ENCODE measurements at regions not wholly inside any gene's neighbourhood (a gene's known extent, or its start where the extent isn't known, plus 50 kb on each side); places are given as distances from the start of the nearest gene placed in this dataset.
"Not testable (repeated sequence)": the region's sequence is repeated elsewhere in the genome, so short reads cannot be mapped to it uniquely, and the experiment has no call there.

DNA sequence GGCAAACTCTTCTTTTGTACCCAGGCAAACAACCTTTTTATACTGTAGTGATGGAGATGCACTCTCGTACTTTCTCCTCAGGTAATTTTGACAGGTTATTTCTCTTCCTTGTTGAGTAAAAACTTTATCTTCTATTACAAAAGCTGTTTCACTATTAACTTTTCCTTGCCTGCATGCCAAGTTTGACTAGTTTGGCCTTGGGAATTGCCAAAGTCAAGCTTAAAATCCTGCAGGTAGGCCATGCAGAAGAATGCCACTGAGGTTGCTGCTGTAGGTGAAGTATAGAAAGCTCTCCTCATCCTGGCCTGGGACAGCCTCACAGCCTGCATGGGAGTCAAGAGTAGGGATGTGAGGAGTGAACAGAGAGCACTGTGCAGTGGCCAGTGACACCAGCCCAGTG lies 1293.5 kb upstream of the CHAC2 start:
- DNase-seq (ENCODE audit: low read depth): no peak

- no peak for DNase-seq (ENCODE audit: low read depth)
These were observed 1294.1 kb upstream of the CHAC2 start for GRCh38 chr2:52473526-52473925.

DNA sequence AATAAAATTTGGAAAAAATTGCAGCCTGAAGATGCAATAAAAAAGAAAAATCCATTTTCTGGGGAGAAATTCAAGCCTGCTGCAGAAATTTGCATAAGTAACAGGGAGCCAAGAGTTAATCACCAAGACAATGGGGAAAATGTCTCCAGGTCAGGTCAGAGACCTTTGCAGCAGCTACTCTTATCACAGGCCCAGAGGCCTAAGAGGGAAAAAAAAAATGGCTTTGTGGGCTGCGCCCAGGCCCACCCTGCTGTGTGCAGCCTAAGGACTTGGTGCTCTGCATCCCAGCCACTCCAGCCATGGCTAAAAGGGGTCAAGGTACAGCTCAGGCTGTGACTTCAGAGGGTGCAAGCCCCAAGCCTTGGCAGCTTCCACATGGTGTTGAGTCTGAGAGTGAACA lies 1297.1 kb upstream of the CHAC2 start:
- DNase-seq (ENCODE audit: low read depth): not testable (repeated sequence)

DNA sequence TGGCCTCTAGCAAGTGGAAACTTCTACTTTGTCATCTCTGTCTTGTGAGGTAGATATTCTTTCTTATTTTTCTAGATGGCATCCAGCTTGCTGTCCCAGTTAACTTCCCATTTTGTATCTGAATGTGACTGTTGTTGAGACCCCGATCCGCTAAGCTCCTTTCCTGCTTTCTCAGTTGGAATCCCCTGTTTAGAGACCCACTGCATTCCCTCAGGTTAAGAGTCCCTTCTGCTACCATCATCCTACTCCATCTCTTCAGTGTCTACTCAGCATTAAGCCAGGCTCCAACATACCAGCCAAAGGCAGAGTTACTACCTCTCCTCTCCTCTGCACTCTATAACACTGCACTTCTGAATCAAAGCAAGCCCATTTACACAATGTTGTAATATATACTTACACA lies 1300.4 kb upstream of the CHAC2 start:
- DNase-seq (ENCODE audit: low read depth): no peak

DNA sequence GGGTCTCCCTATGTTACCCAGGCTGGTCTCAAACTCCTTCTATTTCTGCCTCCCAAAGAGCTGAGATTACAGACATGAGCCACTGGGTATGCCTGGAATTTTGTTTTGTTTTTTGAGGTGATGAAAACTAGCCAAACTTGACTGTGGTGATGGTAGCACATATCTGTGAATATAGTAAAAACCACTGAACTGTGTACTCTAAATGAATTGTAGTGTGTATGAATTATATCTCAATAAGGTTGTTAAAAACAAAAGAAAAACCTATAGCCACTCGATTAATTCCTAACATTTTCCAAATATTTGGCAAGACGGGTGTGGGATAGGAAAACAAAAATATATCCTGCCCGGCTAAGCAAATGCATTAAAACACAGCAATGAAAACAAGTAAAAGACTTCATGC lies 1302.3 kb upstream of the CHAC2 start:
- peak; percentile 15 for DNase-seq (ENCODE audit: low read depth)

DNA sequence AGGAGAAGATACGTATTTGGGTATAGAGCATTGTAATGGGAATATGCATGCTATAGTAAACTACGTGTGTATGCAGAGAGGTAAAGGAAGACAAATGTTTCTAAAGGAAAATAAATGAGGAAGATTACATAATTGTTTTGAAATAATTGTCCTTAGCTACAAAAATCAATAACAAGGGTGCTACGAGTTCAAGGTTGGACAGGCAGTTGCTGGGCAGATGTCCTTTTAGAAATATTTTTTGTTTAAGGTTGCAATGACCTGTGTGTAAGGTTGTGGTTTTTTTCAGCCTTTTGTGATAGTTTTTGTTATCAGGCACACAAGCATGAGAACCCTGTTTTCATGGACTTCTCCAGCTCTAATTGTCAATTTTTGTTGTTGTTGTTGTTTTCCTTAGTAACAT lies 1304.1 kb upstream of the CHAC2 start:
- no peak for DNase-seq (ENCODE audit: low read depth)

- no peak for DNase-seq (ENCODE audit: low read depth)
These were observed 1310.8 kb upstream of the CHAC2 start for GRCh38 chr2:52456561-52457377.

- DNase-seq (ENCODE audit: low read depth): no peak
These were observed 1312.6 kb upstream of the CHAC2 start for GRCh38 chr2:52454962-52455361.

GRCh38 chr2:52452201-52452600 lies 1315.4 kb upstream of the CHAC2 start:
- DNase-seq (ENCODE audit: low read depth): no peak

DNA sequence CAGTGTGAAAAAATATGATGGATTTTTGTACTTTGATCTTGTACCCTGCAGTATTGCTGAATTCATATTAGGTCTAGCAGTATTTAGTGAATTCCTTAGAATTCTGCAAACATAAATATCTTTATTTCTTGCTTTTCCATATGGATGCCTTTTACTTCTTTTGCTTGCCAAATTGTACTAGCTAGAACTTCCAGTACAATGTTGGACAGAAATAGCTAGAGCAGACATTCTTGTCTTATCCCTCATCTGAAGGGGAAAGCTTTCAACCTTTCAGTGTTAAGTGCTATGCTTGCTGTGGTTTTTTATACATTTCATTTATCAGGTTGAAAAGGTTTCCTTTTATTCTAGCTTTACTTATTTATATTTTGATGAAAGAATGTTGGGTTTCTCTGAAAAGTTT lies 1321.9 kb upstream of the CHAC2 start:
- no peak for DNase-seq (ENCODE audit: low read depth)

DNA sequence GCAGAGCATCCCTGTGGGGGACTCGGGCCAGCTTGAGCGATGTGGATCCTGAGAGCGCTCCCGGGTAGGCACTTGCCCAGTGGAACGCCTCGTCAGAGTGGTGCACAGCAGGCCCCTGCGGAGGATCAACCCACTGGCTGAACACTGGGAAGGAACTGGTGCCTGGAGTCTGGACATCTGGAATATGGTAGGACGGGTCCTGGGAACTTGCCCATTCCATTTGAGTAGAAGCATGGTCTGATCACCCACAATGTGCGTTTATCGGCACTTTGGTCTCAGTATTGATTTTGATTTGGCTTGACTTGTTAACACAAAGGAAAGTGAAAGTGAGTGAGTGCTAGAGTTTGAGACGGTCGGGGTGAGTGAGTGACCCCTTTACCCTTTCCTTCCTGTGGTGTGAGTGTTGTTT lies 1336.2 kb upstream of the CHAC2 start:
- DNase-seq (ENCODE audit: low read depth): no peak

DNA sequence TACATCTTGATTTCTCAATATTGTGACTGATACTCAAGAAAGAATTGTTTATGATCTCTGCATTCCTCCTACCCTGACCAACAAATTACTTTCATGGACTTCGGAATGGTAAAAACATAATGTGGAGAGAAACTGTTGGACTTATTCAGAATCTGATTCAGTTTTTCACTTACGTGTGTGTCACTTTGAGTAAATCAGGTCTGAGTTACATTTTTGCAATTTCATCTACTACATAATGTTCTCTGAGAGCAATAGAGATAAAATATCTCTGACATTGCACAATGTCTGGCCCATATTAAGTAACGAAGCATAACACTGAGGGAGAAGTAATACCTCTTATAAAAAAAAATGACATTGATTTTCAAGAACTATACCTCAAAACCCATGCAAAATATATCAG lies 1337.9 kb upstream of the CHAC2 start:
- peak; percentile 0 for DNase-seq (ENCODE audit: low read depth)

DNA sequence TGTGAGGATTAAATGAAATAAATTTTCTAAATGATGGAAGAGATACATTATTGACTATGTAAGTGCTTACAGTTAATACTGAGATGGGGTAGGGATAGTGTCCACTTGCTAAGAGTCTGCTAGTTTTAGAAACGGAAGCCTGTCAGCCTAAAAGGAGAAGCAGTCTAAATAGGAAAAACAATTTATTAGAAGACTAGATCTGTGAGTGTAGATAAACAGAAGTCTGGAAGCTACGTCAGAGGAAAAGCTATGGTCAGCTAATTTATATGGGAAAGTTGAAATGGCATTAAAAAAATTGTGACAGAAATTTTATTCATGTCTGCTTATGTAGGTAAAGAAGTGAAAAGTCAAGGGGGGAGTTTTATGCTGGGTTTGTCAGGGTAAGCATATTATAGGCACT lies 1338.4 kb upstream of the CHAC2 start:
- DNase-seq (ENCODE audit: low read depth): no peak

DNA sequence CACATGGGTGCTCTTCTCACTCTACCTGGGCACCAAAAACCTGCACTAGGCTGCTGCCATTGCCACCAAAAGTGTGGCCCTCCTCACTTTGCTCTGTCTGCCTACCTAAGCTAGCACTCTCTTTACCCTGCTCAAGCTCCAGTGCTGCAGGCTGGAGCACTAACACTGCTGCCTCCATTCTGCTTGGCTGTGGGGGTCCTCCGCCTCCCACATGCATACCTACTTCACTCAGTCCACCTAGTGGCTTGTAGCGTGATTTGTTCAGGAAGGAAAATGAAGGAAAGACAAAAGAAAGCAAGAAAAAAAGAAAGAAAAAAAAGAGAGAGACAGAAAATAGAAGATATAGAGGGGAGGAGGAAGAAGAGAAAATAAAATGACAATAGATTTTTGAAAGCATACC lies 1339.4 kb upstream of the CHAC2 start:
- DNase-seq (ENCODE audit: low read depth): no peak

GRCh38 chr2:52423655-52424054 lies 1343.9 kb upstream of the CHAC2 start:
- DNase-seq (ENCODE audit: low read depth): no peak

GRCh38 chr2:52423111-52423510 lies 1344.5 kb upstream of the CHAC2 start:
- no peak for DNase-seq (ENCODE audit: low read depth)

DNA sequence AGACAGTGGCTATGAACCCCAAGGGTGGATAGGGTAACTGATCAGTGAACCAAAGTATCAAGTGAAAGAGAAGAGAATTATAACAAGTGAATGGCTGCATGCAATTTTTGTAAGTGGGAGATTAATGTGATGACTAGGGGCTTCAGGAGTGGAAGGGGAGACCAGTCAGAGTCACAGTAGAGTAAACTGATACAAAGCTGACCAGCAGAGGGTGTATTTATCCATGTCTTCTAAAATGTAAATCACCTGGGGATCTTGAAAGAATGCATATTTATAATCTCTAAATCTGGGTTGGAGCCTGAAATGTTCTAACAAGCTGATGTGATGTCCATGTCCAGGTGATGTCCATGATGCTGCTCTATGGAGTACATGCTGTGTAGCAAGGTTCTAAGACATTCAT lies 1351.3 kb upstream of the CHAC2 start:
- no peak for DNase-seq (ENCODE audit: low read depth)

GRCh38 chr2:52414561-52415295 lies 1352.9 kb upstream of the CHAC2 start:
- DNase-seq (ENCODE audit: low read depth): no peak

- DNase-seq (ENCODE audit: low read depth): not testable (repeated sequence)
These were observed 1358.1 kb upstream of the CHAC2 start for GRCh38 chr2:52409308-52410118.

DNA sequence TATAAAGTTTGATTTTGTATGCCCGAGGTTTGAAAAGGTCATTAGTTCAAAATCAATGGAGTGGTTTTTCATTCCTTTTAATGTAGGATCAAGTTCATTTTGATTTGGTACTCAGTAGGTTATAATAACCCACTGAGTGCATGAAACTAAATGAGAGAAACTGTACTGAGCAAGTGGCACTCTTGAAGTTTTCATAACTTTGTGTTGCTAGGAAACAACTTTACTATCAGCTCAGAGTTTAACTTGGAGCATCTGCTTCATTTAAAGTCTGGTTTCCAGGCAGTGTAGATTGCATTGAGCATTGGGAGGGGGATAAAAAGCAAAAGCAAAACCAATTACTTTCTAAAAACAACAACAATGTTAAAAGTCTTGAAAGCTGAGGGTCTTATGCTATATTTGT lies 1361.6 kb upstream of the CHAC2 start:
- DNase-seq (ENCODE audit: low read depth): no peak

GRCh38 chr2:52404866-52405265 lies 1362.7 kb upstream of the CHAC2 start:
- DNase-seq (ENCODE audit: low read depth): no peak

DNA sequence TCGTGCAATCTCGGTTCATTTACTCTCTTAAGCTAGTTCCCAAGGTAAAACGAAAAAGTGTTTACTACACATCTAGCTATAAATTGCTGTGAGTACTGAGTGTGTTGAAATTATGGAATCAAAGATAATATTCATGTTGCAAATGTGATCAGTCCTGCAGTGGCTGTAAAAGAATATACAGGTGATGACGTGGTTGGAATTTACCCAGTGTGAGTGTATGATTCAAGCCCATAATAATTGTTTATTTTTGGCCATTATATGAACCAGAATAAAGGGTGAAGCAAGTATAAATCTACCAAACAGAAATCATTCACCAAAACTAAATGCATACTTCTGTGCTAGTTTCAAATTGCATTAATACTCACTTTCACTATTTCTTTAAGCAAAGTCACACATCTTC lies 1363.6 kb upstream of the CHAC2 start:
- DNase-seq (ENCODE audit: low read depth): no peak
